H1 (cell line): ENCODE measurements at regions not wholly inside any gene's neighbourhood (a gene's known extent, or its start where the extent isn't known, plus 50 kb on each side); places are given as distances from the start of the nearest gene placed in this dataset.

ENCODE experiments used
- CTCF ChIA-PET: fragments of 300-600 bp; sonication (Branson Sonifier 250); formaldehyde crosslinking; loops from one replicate; lab custom pipeline; 2021; ENCODE audit not compliant: partially characterized antibody; lab: Charles Lee
- POLR2A ChIA-PET: fragments of 300-600 bp; sonication (Branson Sonifier 250); formaldehyde crosslinking; loops from one replicate; lab custom pipeline; 2021; ENCODE audit warnings: inconsistent platforms; ENCODE audit not compliant: partially characterized antibody; lab: Charles Lee
- DNase-seq, 2 experiments: peaks; one replicate each; pipeline versions ENCODE4 v3.0.0 to v3.0.0-alpha.2; 2010 to 2022; ENCODE audit warnings: low spot score in 2 of 2, low read depth in 1 of 2, mixed read lengths in 1 of 2
- FAIRE-seq: peaks from 2 replicates; lab custom pipeline; 2011; peaks lifted over from hg19 to GRCh38; lab: Jason Lieb, UNC
- H2AFZ ChIP-seq: 2 replicates; pipeline ENCODE4 v1.8.1; 2012; ENCODE audit warnings: low read length, inconsistent platforms
- H2AK5ac ChIP-seq: 2 replicates; pipeline ENCODE4 v1.6.1; 2013; ENCODE audit warnings: low read depth, low read length
- H2BK120ac ChIP-seq: replicated peaks from 2 replicates; pipeline ENCODE3; 2013; ENCODE audit warnings: low read depth, low read length, inconsistent platforms
- H2BK12ac ChIP-seq: 2 replicates; pipeline ENCODE4 v1.6.1; 2013; ENCODE audit warnings: low read depth, low read length
- H2BK15ac ChIP-seq: 2 replicates; pipeline ENCODE4 v1.6.1; 2013; ENCODE audit warnings: low read length
- H2BK20ac ChIP-seq: 2 replicates; pipeline ENCODE4 v1.6.1; 2013; ENCODE audit warnings: low read length
- H2BK5ac ChIP-seq: 2 replicates; pipeline ENCODE4 v1.6.1; 2013; ENCODE audit warnings: low read depth, low read length
- H3K14ac ChIP-seq: 2 replicates; pipeline ENCODE4 v1.6.1; 2013; ENCODE audit warnings: inconsistent platforms; ENCODE audit not compliant: insufficient read length
- H3K18ac ChIP-seq: 2 replicates; pipeline ENCODE4 v1.6.1; 2013; ENCODE audit warnings: low read length; ENCODE audit errors: extremely low read depth
- H3K23ac ChIP-seq: 2 replicates; pipeline ENCODE4 v1.6.1; 2013; ENCODE audit warnings: inconsistent platforms; ENCODE audit not compliant: insufficient read length
- H3K23me2 ChIP-seq: 2 replicates; pipeline ENCODE4 v1.6.1; 2013; ENCODE audit warnings: low read depth, low read length
- H3K27ac ChIP-seq: 2 replicates; pipeline ENCODE4 v1.6.1; 2011; ENCODE audit warnings: low read depth, low read length, inconsistent platforms
- H3K27me3 ChIP-seq, 4 experiments: replicated peaks in 1 of 4; 1 replicate in 1 of 4; 2 replicates in 3 of 4; pipeline versions ENCODE4 v1.6.1 to v1.8.1; 2011 to 2013; ENCODE audit warnings: low read length in 3 of 4, mild to moderate bottlenecking in 3 of 4, inconsistent platforms in 2 of 4, mixed read lengths in 2 of 4, moderate library complexity in 1 of 4; ENCODE audit not compliant: control insufficient read depth in 3 of 4, insufficient read depth in 3 of 4; ENCODE audit errors: extremely low read depth in 1 of 4
- H3K36me3 ChIP-seq, 4 experiments: 2 replicates each; pipeline versions ENCODE4 v1.6.1 to v1.8.1; 2011 to 2013; ENCODE audit warnings: mild to moderate bottlenecking in 4 of 4, low read length in 3 of 4, moderate library complexity in 2 of 4, control low read depth in 1 of 4, inconsistent platforms in 1 of 4; ENCODE audit not compliant: insufficient read depth in 4 of 4, control insufficient read depth in 2 of 4
- H3K4ac ChIP-seq: replicated peaks from 2 replicates; pipeline ENCODE3; 2013; ENCODE audit warnings: low read length, low read depth, mixed read lengths, inconsistent platforms; ENCODE audit not compliant: insufficient read length
- H3K4me1 ChIP-seq, 4 experiments: replicated peaks in 1 of 4; 1 replicate in 1 of 4; 2 replicates in 3 of 4; pipeline versions ENCODE4 v1.6.1 to v1.8.1; 2011 to 2013; ENCODE audit warnings: low read length in 3 of 4, inconsistent platforms in 2 of 4, mixed read lengths in 1 of 4; ENCODE audit not compliant: insufficient read depth in 4 of 4, control insufficient read depth in 3 of 4
- H3K4me2 ChIP-seq, 2 experiments: 2 replicates each; pipeline versions ENCODE4 v1.6.1 to v1.8.1; 2011 to 2013; ENCODE audit warnings: low read depth in 2 of 2, low read length in 2 of 2, control low read depth in 1 of 2, inconsistent platforms in 1 of 2, mild to moderate bottlenecking in 1 of 2; ENCODE audit not compliant: insufficient read depth in 1 of 2
- H3K4me3 ChIP-seq, 4 experiments: fragments of 200-600, 300-600 bp in 1 of 4; sonication (generic), shearing (Covaris generic), sonication (Bioruptor Twin) in 1 of 4; 2 replicates each; pipeline versions ENCODE4 v1.5.1 to v1.8.1; 2011 to 2016; ENCODE audit warnings: low read length in 4 of 4, low read depth in 3 of 4, control low read depth in 2 of 4, inconsistent platforms in 2 of 4, mild to moderate bottlenecking in 2 of 4, mixed read lengths in 1 of 4, moderate library complexity in 1 of 4; ENCODE audit not compliant: insufficient read depth in 2 of 4; ENCODE audit errors: extremely low read depth in 1 of 4
- H3K56ac ChIP-seq: replicated peaks from 2 replicates; pipeline ENCODE3; 2013; ENCODE audit warnings: low read depth, mild to moderate bottlenecking, mixed read lengths, low read length, inconsistent platforms; ENCODE audit not compliant: insufficient read length
- H3K79me1 ChIP-seq: 2 replicates; pipeline ENCODE4 v1.6.1; 2013; ENCODE audit warnings: low read depth, low read length, control low read depth
- H3K79me2 ChIP-seq, 2 experiments: 2 replicates each; pipeline versions ENCODE4 v1.6.1 to v1.8.1; 2012 to 2013; ENCODE audit warnings: low read length in 2 of 2, mild to moderate bottlenecking in 2 of 2, inconsistent platforms in 1 of 2; ENCODE audit not compliant: insufficient read depth in 2 of 2, control insufficient read depth in 1 of 2
- H3K9ac ChIP-seq, 4 experiments: replicated peaks in 1 of 4; 1 replicate in 1 of 4; 2 replicates in 3 of 4; pipeline versions ENCODE4 v1.6.1 to v1.8.1; 2011 to 2013; ENCODE audit warnings: low read depth in 3 of 4, low read length in 3 of 4, control low read depth in 2 of 4, mild to moderate bottlenecking in 2 of 4, moderate library complexity in 2 of 4, inconsistent platforms in 1 of 4; ENCODE audit errors: extremely low read depth in 1 of 4
- H3K9me3 ChIP-seq, 2 experiments: 2 replicates each; pipeline versions ENCODE4 v1.6.1 to v1.8.1; 2012 to 2013; ENCODE audit warnings: mild to moderate bottlenecking in 2 of 2, moderate library complexity in 2 of 2, control low read depth in 1 of 2, inconsistent platforms in 1 of 2, low read depth in 1 of 2, low read length in 1 of 2, mixed read lengths in 1 of 2; ENCODE audit not compliant: insufficient read depth in 2 of 2
- H4K20me1 ChIP-seq, 2 experiments: replicated peaks in 1 of 2; 2 replicates each; pipeline versions ENCODE3 to v1.8.1; 2011 to 2013; ENCODE audit warnings: inconsistent platforms in 2 of 2, low read length in 2 of 2, mild to moderate bottlenecking in 1 of 2; ENCODE audit not compliant: insufficient read depth in 2 of 2, control insufficient read depth in 1 of 2
- H4K5ac ChIP-seq: 2 replicates; pipeline ENCODE4 v1.6.1; 2013; ENCODE audit warnings: low read length, low read depth, mixed read lengths, inconsistent platforms; ENCODE audit not compliant: insufficient read length
- H4K8ac ChIP-seq: 2 replicates; pipeline ENCODE4 v1.8.0; 2013; ENCODE audit warnings: mild to moderate bottlenecking, moderate library complexity, low read length, inconsistent platforms; ENCODE audit not compliant: insufficient read depth; ENCODE audit errors: extremely low read depth
- H4K91ac ChIP-seq: replicated peaks from 2 replicates; pipeline ENCODE3; 2013; ENCODE audit warnings: low read length, mixed read lengths, inconsistent platforms; ENCODE audit not compliant: insufficient read length
- SIX5 ChIP-seq: IDR thresholded peaks from 2 replicates; pipeline ENCODE4 v1.6.1; 2011; ENCODE audit warnings: mild to moderate bottlenecking, low read depth, low read length
- WGBS, 2 experiments: shearing (Covaris generic) in 1 of 2; methylation state at CpG; one replicate each; pipeline versions ENCODE4 v1.1.6 to v1.1.7; 2013 to 2015; ENCODE audit warnings: low lambda C conversion rate in 2 of 2, mixed read lengths in 2 of 2, inconsistent platforms in 1 of 2, low coverage in 1 of 2, missing lambda C conversion rate in 1 of 2; ENCODE audit not compliant: insufficient replicate concordance in 2 of 2, insufficient coverage in 1 of 2, insufficient read length in 1 of 2; ENCODE audit errors: extremely low coverage in 1 of 2, missing lambda C conversion rate in 1 of 2; 5-methylcytosine and 5-hydroxymethylcytosine counted together
- TF ChIP-seq, protein P1 (sequence below): IDR thresholded peaks from 2 replicates; pipeline ENCODE4 v1.6.1; 2011; ENCODE audit warnings: low read length, improper control_type of control experiment

DNA sequence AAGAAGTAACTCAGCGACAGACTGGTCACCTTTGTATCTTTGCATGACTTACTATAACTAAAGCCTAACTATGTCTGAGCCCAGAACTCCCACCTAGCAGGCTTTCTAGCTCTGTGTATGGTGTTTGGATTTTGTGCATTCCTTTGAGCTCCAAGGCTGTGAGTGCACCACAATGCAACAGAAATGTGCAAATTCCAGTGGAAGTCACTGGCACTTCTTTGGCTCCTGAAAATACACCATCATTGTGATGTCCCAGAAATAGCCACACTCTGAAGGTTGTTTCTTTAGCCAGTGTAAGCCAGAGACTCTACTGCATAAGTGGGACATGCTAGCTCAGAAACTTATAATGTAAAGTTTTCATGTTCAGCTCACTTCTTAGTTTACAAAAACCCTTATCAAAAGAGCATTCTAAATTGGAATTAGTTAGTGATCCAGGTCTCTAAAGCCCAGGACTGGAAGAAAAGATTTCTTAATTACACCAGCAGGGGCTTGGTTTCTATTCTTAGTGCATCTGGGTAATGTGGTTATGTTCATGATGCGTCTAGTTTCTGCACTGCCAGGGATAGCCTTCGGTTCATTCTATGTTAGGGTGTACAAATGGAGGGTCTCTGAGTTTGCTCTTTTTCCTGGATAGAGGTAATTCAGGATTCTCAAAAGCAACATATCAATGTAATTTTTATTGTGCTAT lies 1239.5 kb upstream of the ZEB2 start:
- Histone ChIP-seq H3K79me1 (no peaks in the 10 kb centered on the region), H2BK120ac (no peak overlapping the region), H2BK5ac (no peak overlapping the region), H2BK15ac (no peak overlapping the region), H4K5ac (no peak overlapping the region), H3K4me1 (peaks cover 0 to 4% (median 2%) of the 10 kb centered on the region in 4 experiments; a peak in 2 of 7 replicates), H2BK20ac (no peak overlapping the region), H3K27ac (no peak overlapping the region), H3K56ac (no peak overlapping the region), H3K4ac (no peak overlapping the region), H3K79me2 (no peaks in the 10 kb centered on the region), H3K9me3 (no peaks in the 10 kb centered on the region), H4K20me1 (no peaks in the 10 kb centered on the region), H4K8ac (no peak overlapping the region), H3K27me3 (no peaks in the 10 kb centered on the region), H3K9ac (no peak overlapping the region), H2BK12ac (no peak overlapping the region), H2AFZ (no peak overlapping the region), H3K4me2 (no peak overlapping the region), H3K4me3 (no peak overlapping the region), H3K18ac (no peak overlapping the region), H3K23ac (no peak overlapping the region), H3K36me3 (no peaks in the 10 kb centered on the region), H4K91ac (no peak overlapping the region), H3K23me2 (no peaks in the 10 kb centered on the region; the same call in 1 of the 2 replicates), H3K14ac (no peak overlapping the region), H2AK5ac (no peak overlapping the region)
- TF ChIP-seq, protein P1, sequence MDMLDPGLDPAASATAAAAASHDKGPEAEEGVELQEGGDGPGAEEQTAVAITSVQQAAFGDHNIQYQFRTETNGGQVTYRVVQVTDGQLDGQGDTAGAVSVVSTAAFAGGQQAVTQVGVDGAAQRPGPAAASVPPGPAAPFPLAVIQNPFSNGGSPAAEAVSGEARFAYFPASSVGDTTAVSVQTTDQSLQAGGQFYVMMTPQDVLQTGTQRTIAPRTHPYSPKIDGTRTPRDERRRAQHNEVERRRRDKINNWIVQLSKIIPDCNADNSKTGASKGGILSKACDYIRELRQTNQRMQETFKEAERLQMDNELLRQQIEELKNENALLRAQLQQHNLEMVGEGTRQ: no peak
- TF ChIP-seq SIX5: no peak
- POLR2A ChIA-PET: no interaction called here
- WGBS, 2 experiments: 74% methylated on average over 3 of the region's 3 CpGs; no CpG with 5 or more reads in 1 of the 2 experiments
- FAIRE-seq (no peak), DNase-seq (no peak)
- CTCF ChIA-PET: interaction anchor here (0.8 kb wide), 1 partner anchor 555 kb away, joined by 3 read pairs; no protein-coding TSS in a partner anchor
